K562 (cell line): ENCODE measurements at regions not wholly inside any gene's neighbourhood (a gene's known extent, or its start where the extent isn't known, plus 50 kb on each side); places are given as distances from the start of the nearest gene placed in this dataset.

Experiments used
- ATAC-seq: fragments of 200-7000 bp; cut with Tn5 transposase; 3 replicates; pipeline ENCODE4 v1.9.1; 2020; ENCODE audit warnings: moderate library complexity
- BruUV-seq: library from RNA; stranded (reverse); fragments of 400-500 nt; replicated peaks from 2 replicates; lab custom pipeline; 2021; lab: Mats Ljungman, UMichigan
- CTCF ChIA-PET: fragments of 300-600 bp; formaldehyde crosslinking; extraction: SDS; loops from one replicate; lab custom pipeline; 2021; ENCODE audit warnings: low intra/inter-chr PET ratio; lab: Yijun Ruan, JAX
- POLR2A ChIA-PET: fragments of 300-600, 350-650 bp; sonication (Branson Sonifier 250); formaldehyde crosslinking; extraction: SDS; loops from one replicate; lab custom pipeline; 2021; ENCODE audit warnings: antibody characterized with exemption, inconsistent platforms; lab: Yijun Ruan, JAX
- DNase-seq, 4 experiments: peaks; one replicate each; pipeline versions ENCODE4 v3.0.0 to v3.0.0-alpha.2; 2011 to 2018; ENCODE audit warnings: low spot score in 3 of 4, mixed read lengths in 3 of 4; ENCODE audit errors: extremely low read depth in 1 of 4
- FAIRE-seq: peaks from 2 replicates; lab custom pipeline; 2011; peaks lifted over from hg19 to GRCh38; lab: Jason Lieb, UNC
- H2AFZ ChIP-seq: 2 replicates; pipeline ENCODE4 v1.6.0; 2011; ENCODE audit warnings: low read depth, low read length, control low read depth, inconsistent platforms
- H3K27ac ChIP-seq: fragments of 200-600 bp; 3 replicates; pipeline ENCODE4 v1.8.0; 2011; ENCODE audit warnings: low read depth, mild to moderate bottlenecking, control low read depth, inconsistent platforms, low read length, moderate library complexity, mixed read lengths; ENCODE audit errors: extremely low read depth
- H3K27me3 ChIP-seq, 2 experiments: fragments of 300-600 bp in 1 of 2; 2 replicates in 1 of 2; 3 replicates in 1 of 2; pipeline versions ENCODE4 v1.6.0 to v1.8.0; 2011; ENCODE audit warnings: inconsistent platforms in 2 of 2, low read length in 2 of 2, mild to moderate bottlenecking in 1 of 2, mixed read lengths in 1 of 2, moderate library complexity in 1 of 2; ENCODE audit not compliant: control insufficient read depth in 2 of 2, insufficient read depth in 2 of 2
- H3K36me3 ChIP-seq: fragments of 300-600 bp; 3 replicates; pipeline ENCODE4 v1.8.0; 2011; ENCODE audit warnings: mild to moderate bottlenecking, low read length, inconsistent platforms; ENCODE audit not compliant: control insufficient read depth, insufficient read depth
- H3K4me1 ChIP-seq, 2 experiments: fragments of 200-600 bp in 1 of 2; replicated peaks in 1 of 2; 2 replicates in 1 of 2; 3 replicates in 1 of 2; pipeline versions ENCODE4 v1.5.1 to v1.8.0; 2011; ENCODE audit warnings: inconsistent platforms in 2 of 2, low read length in 2 of 2, mild to moderate bottlenecking in 1 of 2, mixed read lengths in 1 of 2, moderate library complexity in 1 of 2; ENCODE audit not compliant: control insufficient read depth in 2 of 2, insufficient read depth in 2 of 2
- H3K4me2 ChIP-seq: 2 replicates; pipeline ENCODE4 v1.6.1; 2011; ENCODE audit warnings: low read length, control low read depth, inconsistent platforms, mixed read lengths; ENCODE audit not compliant: insufficient read depth
- H3K4me3 ChIP-seq: fragments of 200-600 bp; sonication (generic), shearing (Covaris generic); 2 replicates; pipeline ENCODE4 v1.5.1; 2016; ENCODE audit warnings: control low read depth, inconsistent platforms
- H3K79me2 ChIP-seq: fragments of 200-600 bp; 3 replicates; pipeline ENCODE4 v1.8.0; 2011; ENCODE audit warnings: low read length, inconsistent platforms; ENCODE audit not compliant: control insufficient read depth, insufficient read depth
- H3K9ac ChIP-seq, 2 experiments: 2 replicates each; pipeline versions ENCODE4 v1.6.0 to v1.6.1; 2011; ENCODE audit warnings: low read depth in 2 of 2, low read length in 2 of 2, control low read depth in 1 of 2, inconsistent platforms in 1 of 2, mild to moderate bottlenecking in 1 of 2, mixed read lengths in 1 of 2; ENCODE audit not compliant: insufficient read depth in 1 of 2
- H3K9me1 ChIP-seq: one replicate; pipeline ENCODE4 v1.6.0; 2011; ENCODE audit warnings: inconsistent platforms, mild to moderate bottlenecking, low read length, moderate library complexity; ENCODE audit not compliant: control insufficient read depth, insufficient read depth
- H3K9me3 ChIP-seq: replicated peaks from 2 replicates; pipeline ENCODE4 v1.5.1; 2011; ENCODE audit warnings: low read depth, low read length, inconsistent platforms; ENCODE audit not compliant: control insufficient read depth, insufficient read depth
- H4K20me1 ChIP-seq: replicated peaks from 2 replicates; pipeline ENCODE4 v1.6.1; 2011; ENCODE audit warnings: low read length, inconsistent platforms, mixed read lengths; ENCODE audit not compliant: control insufficient read depth, insufficient read depth
- CTCF ChIP-seq, 3 experiments: IDR thresholded peaks in 2 of 3; conservative IDR thresholded peaks in 1 of 3; 2 replicates each; pipeline ENCODE4 v1.5.1; 2011 to 2012; ENCODE audit warnings: low read length in 3 of 3, mild to moderate bottlenecking in 3 of 3, control low read depth in 2 of 3, improper control_type of control experiment in 1 of 3, inconsistent platforms in 1 of 3, low read depth in 1 of 3, mixed read lengths in 1 of 3, moderate library complexity in 1 of 3; ENCODE audit not compliant: insufficient read depth in 2 of 3
- TCFL5 ChIP-seq: fragments of 250-450 bp; sonication (Bioruptor Pico); conservative IDR thresholded peaks from 2 replicates; pipeline ENCODE4 v1.6.1; 2021; ENCODE audit warnings: mild to moderate bottlenecking, moderate library complexity, matching md5 sums
- ZNF395 ChIP-seq: fragments of 200-800 bp; sonication (Bioruptor generic); IDR thresholded peaks from 2 replicates; pipeline ENCODE4 v1.6.1; 2017; ENCODE audit warnings: missing genetic modification characterization, missing compliant biosample characterization
- WGBS: fragments of 100-300 bp; shearing (Covaris generic); methylation state at CpG from one replicate; pipeline ENCODE4 v1.1.6; 2016; ENCODE audit warnings: low coverage, mixed read lengths; ENCODE audit not compliant: insufficient coverage; ENCODE audit errors: missing lambda C conversion rate; 5-methylcytosine and 5-hydroxymethylcytosine counted together
- in situ Hi-C: fragments of 300-500 bp; cut with MboI; formaldehyde crosslinking; loops from 4 replicates; pipeline ENCODE4 v1.15.0; 2018; ENCODE audit warnings: inconsistent platforms, mixed read lengths
- intact Hi-C: fragments of 100-400 bp; cut with micrococcal nuclease; formaldehyde crosslinking; loops from 2 replicates; pipeline ENCODE4 v1.14.2; 2022

DNA sequence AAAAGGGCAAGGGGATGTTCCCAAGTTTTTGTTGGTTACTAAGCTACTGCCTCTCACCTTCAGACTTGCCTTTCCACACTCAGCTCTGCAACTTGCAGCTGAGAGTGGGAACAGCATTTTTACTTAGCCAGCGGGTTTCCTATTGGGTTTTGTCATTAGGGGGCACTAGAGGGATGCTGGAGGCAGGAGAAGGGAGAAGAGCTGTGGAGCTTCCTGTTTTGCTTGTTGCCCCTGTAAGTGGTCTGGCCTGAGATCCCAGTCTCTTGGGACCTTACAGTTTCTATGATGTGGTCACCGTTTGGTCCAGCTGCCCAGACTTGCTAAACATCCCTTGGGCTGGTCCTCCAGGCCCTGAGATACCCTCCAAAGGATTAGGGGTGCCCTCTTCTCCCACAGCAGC lies 209.6 kb upstream of the NLRP1 start:
- WGBS: 0% methylated on average over 1 of the region's 2 CpGs
- Histone ChIP-seq H3K79me2 (no peaks in the 10 kb centered on the region), H3K4me3 (no peak overlapping the region), H3K9me1 (no peaks in the 10 kb centered on the region), H3K9me3 (no peaks in the 10 kb centered on the region), H3K9ac (no peak overlapping the region), H4K20me1 (no peaks in the 10 kb centered on the region), H3K36me3 (no peaks in the 10 kb centered on the region), H2AFZ (no peak overlapping the region), H3K27me3 (peaks cover 0 to 5% of the 10 kb centered on the region in 2 experiments; a peak in 2 of 5 replicates), H3K4me1 (no peaks in the 10 kb centered on the region), H3K27ac (no peak overlapping the region), H3K4me2 (no peak overlapping the region)
- BruUV-seq: no TSS peak
- intact Hi-C loops (no loop called here), in situ Hi-C loops (no loop called here)
- TF ChIP-seq TCFL5 (CRISPR knock-in tag) (no peak), CTCF (IDR thresholded peaks at IDR 0.05 in 2 of 3, conservative IDR thresholded peaks at IDR 0.05 in 1 of 3; ENCODE audit: insufficient read depth in 2 of 3, low read depth in 1 of 3, low read length in 3 of 3) (0 out of 6 replicates have a peak, but pooled peaks of 1 of the 3 experiments have one; percentile 2), ZNF395 (CRISPR knock-in tag) (no peak)
- ATAC-seq: no peak
- FAIRE-seq: no peak
- no peak for DNase-seq
- POLR2A ChIA-PET: no interaction called here
- CTCF ChIA-PET: no interaction called here
